AG20443 (cell line): ENCODE measurements at regions not wholly inside any gene's neighbourhood (a gene's known extent, or its start where the extent isn't known, plus 50 kb on each side); places are given as distances from the start of the nearest gene placed in this dataset.

Experiments used
- DNase-seq: peaks from one replicate; pipeline ENCODE4 v3.0.0; 2012; ENCODE audit warnings: low spot score, mixed read lengths

GRCh38 chr5:4229414-4230292 is 634.0 kb downstream of the IRX1 start:
- DNase-seq = no peak

- no peak for DNase-seq
These were observed 634.8 kb downstream of the IRX1 start for GRCh38 chr5:4230471-4230785.

- no peak for DNase-seq
These were observed 635.4 kb downstream of the IRX1 start for GRCh38 chr5:4230786-4231641.

- DNase-seq = no peak
These were observed 636.5 kb downstream of the IRX1 start for GRCh38 chr5:4232084-4232483.

- no peak for DNase-seq
These were observed 638.0 kb downstream of the IRX1 start for GRCh38 chr5:4233671-4234070.

- no peak for DNase-seq
These were observed 648.0 kb downstream of the IRX1 start for GRCh38 chr5:4243479-4244264.

- DNase-seq = no peak
These were observed 648.7 kb downstream of the IRX1 start for GRCh38 chr5:4244306-4244705.

GRCh38 chr5:4245076-4245475 is 649.4 kb downstream of the IRX1 start:
- DNase-seq = no peak

GRCh38 chr5:4245511-4245910 is 649.9 kb downstream of the IRX1 start:
- no peak for DNase-seq

- DNase-seq = no peak
These were observed 650.8 kb downstream of the IRX1 start for GRCh38 chr5:4246447-4246846.

- no peak for DNase-seq
These were observed 654.6 kb downstream of the IRX1 start for GRCh38 chr5:4250254-4250653.

GRCh38 chr5:4252385-4252784 is 656.8 kb downstream of the IRX1 start:
- DNase-seq = no peak

- no peak for DNase-seq
These were observed 659.1 kb downstream of the IRX1 start for GRCh38 chr5:4254736-4255135.

- no peak for DNase-seq
These were observed 659.8 kb downstream of the IRX1 start for GRCh38 chr5:4255441-4255840.

GRCh38 chr5:4258170-4258569 is 662.5 kb downstream of the IRX1 start:
- no peak for DNase-seq

- DNase-seq = no peak
These were observed 675.6 kb downstream of the IRX1 start for GRCh38 chr5:4271193-4271592.

- no peak for DNase-seq
These were observed 679.6 kb downstream of the IRX1 start for GRCh38 chr5:4275232-4275631.

GRCh38 chr5:4294878-4295277 is 699.2 kb downstream of the IRX1 start:
- no peak for DNase-seq

GRCh38 chr5:4295663-4296339 is 700.2 kb downstream of the IRX1 start:
- no peak for DNase-seq

GRCh38 chr5:4306057-4306456 is 710.4 kb downstream of the IRX1 start:
- no peak for DNase-seq

GRCh38 chr5:4309026-4309425 is 713.4 kb downstream of the IRX1 start:
- DNase-seq = no peak

GRCh38 chr5:4313138-4313537 is 717.5 kb downstream of the IRX1 start:
- DNase-seq = no peak
